ENCODE measurements at regions not wholly inside any gene's neighbourhood (a gene's known extent, or its start where the extent isn't known, plus 50 kb on each side); places are given as distances from the start of the nearest gene placed in this dataset.

DNA sequence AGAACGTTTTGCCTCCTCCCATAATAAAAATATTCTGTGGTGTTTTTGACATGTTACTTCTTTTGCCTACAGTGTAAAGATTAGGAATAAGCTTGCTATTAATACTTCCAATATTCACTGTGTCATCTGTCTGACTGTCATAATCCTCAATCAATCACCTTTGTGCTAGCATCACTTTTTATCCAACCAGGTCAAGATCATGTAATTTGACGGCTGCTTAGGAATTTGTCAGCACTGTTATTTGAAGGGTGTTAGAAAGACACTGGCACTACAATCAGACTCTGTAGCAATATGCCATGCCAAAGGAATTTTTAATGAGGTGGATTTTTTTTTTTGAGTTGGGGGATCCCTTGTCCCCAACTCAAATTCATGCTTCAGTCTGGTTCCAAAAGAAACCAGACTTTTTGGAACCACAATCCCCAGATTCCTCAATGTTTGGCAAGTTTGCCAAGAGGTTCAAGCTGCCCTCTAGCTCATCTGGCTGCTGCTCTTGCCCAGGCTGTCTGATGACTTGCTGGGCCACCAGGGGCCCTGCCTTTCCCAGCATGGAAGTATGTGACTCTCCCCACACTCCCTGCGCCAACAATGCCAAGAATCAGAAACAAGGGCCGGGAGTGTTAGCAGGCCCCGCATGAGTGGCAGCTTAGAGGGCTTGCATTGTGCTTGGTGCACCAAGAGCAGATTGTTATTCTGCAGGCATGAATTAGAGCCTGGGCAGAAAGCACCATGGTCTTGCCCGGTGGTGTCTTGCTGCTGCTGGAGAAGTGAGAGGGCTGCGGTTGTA, 58.6 kb upstream of the TSC22D2 start:
- intact Hi-C loops (cut with DNase I): no loop called here
- ATAC-seq: no peak
- Histone ChIP-seq H3K36me3 (no peaks in the 10 kb centered on the region), H3K27me3 (no peaks in the 10 kb centered on the region), H3K4me1 (no peaks in the 10 kb centered on the region), H3K4me3 (no peak overlapping the region), H3K27ac (no peak overlapping the region), H3K9me3 (no peaks in the 10 kb centered on the region)
- TF ChIP-seq, protein P1, sequence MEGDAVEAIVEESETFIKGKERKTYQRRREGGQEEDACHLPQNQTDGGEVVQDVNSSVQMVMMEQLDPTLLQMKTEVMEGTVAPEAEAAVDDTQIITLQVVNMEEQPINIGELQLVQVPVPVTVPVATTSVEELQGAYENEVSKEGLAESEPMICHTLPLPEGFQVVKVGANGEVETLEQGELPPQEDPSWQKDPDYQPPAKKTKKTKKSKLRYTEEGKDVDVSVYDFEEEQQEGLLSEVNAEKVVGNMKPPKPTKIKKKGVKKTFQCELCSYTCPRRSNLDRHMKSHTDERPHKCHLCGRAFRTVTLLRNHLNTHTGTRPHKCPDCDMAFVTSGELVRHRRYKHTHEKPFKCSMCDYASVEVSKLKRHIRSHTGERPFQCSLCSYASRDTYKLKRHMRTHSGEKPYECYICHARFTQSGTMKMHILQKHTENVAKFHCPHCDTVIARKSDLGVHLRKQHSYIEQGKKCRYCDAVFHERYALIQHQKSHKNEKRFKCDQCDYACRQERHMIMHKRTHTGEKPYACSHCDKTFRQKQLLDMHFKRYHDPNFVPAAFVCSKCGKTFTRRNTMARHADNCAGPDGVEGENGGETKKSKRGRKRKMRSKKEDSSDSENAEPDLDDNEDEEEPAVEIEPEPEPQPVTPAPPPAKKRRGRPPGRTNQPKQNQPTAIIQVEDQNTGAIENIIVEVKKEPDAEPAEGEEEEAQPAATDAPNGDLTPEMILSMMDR (IDR thresholded peaks at IDR 0.05): no peak
- TF ChIP-seq POLR2A (IDR thresholded peaks at IDR 0.05): no peak
- WGBS (ENCODE audit: insufficient coverage, low coverage, low lambda C conversion rate, missing lambda C conversion rate): 75% methylated on average over 2 of the region's 7 CpGs
- no peak for DNase-seq

DNA sequence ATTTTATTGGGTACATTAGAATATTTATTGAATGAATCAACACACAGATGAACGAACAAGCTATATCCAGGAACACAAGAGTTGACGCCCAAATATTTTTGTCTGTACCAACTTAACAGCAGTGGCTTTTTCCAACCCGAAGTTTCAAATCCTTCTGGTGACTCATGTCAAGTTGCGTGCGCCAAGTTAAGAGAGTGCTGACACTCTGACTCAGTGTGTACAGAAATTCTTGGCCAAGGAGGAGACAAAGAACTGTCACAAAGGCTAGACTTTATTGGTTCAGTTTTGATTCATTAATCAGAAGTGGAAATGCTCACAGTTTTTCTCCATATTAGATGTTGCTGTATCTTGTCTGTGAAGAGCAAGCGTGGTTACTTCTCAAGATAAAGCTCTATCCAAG, 59.6 kb upstream of the TSC22D2 start:
- H3K4me1 ChIP-seq: no peaks in the 10 kb centered on the region
- intact Hi-C loops (cut with DNase I): no loop called here
- ATAC-seq: peak in 3 of 4 donors; percentile 47 to 82 (median 55)
- H3K9me3 ChIP-seq: no peaks in the 10 kb centered on the region
- TF ChIP-seq, protein P1 (IDR thresholded peaks at IDR 0.05): no peak
- TF ChIP-seq POLR2A (IDR thresholded peaks at IDR 0.05): no peak
- no peak overlapping the region for H3K4me3 ChIP-seq
- no peak overlapping the region for H3K27ac ChIP-seq
- H3K27me3 ChIP-seq: no peaks in the 10 kb centered on the region
- DNase-seq: no peak
- 44% methylated on average over 6 of the region's 6 CpGs for WGBS (ENCODE audit: insufficient coverage, low coverage, low lambda C conversion rate, missing lambda C conversion rate)
- H3K36me3 ChIP-seq: no peaks in the 10 kb centered on the region

DNA sequence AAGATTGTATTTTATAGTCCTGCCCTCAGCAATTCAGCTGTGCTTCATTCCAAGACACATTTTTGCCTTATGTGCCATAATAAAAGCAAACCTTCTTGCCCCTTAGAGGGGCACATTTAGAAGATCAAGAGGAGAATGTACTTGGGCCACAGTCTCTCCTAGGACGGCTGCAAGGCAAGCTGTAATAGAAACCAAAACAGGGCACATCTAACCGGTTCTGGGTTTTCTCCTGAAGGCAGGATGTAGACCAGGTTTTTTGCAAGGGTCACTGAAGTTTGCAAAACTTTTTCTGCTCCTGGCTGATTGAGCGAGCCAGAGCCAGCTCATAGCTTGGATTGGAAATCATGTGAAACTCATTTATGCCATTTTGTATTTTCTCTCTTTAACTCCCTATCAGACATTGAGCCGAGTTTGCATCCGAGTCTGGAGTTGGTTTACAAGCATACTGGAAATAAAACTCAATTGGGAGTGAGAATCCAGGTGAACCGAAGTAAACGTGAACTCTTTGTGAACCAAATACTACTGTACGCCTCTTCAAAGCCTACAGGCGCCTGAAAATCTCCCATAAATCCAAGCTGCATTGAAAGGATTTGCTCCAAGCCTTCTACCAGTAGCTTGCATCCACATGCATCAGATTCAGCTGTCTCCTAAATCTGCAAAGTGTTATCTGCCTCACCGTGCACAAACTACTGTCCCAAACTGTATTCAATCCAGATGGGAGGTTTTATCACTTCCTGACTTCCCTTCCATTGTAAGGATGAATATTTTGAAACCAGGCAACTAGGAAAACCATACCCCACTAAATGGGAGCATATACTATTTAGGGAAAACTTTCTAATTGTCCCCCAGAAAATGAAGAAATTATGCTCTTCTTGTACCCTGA, 60.9 kb upstream of the TSC22D2 start:
- TF ChIP-seq, protein P1 (IDR thresholded peaks at IDR 0.05): no peak
- TF ChIP-seq POLR2A (IDR thresholded peaks at IDR 0.05): no peak
- Histone ChIP-seq H3K27me3 (no peaks in the 10 kb centered on the region), H3K27ac (no peak overlapping the region), H3K36me3 (no peaks in the 10 kb centered on the region), H3K4me1 (no peaks in the 10 kb centered on the region), H3K4me3 (no peak overlapping the region), H3K9me3 (no peaks in the 10 kb centered on the region)
- DNase-seq (no peak), ATAC-seq (no peak)
- WGBS (ENCODE audit: insufficient coverage, low coverage, low lambda C conversion rate, missing lambda C conversion rate): 75% methylated on average over 10 of the region's 10 CpGs
- intact Hi-C loops (cut with DNase I): no loop called here

DNA sequence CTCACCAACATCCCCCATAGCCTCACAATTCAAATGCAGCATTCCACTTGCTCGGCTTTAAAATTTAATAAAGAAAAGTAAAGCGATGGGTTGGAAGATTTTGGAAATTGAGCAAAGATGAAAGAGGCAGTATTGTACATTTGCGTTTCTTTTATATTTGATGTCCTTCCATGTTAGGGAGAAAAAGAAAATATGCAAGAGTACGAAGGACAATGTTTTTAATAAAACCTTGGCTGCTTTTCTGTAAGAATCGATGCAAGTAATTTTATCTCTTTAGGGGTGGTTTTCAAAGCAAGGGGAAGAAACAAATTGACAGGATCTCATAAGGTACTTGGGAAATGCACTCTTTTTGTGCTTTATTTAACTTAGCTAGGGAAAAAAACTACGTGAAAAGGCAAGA, 61.8 kb upstream of the TSC22D2 start:
- DNase-seq: no peak
- H3K27ac ChIP-seq: no peak overlapping the region
- intact Hi-C loops (cut with DNase I): no loop called here
- no peaks in the 10 kb centered on the region for H3K36me3 ChIP-seq
- 81% methylated on average over 6 of the region's 6 CpGs for WGBS (ENCODE audit: insufficient coverage, low coverage, low lambda C conversion rate, missing lambda C conversion rate)
- H3K9me3 ChIP-seq: no peaks in the 10 kb centered on the region
- no peak for ATAC-seq
- no peaks in the 10 kb centered on the region for H3K27me3 ChIP-seq
- no peak overlapping the region for H3K4me3 ChIP-seq
- H3K4me1 ChIP-seq: no peaks in the 10 kb centered on the region
- TF ChIP-seq, protein P1 (IDR thresholded peaks at IDR 0.05): no peak
- TF ChIP-seq POLR2A (IDR thresholded peaks at IDR 0.05): no peak
